GM12878 (cell line): ENCODE measurements at regions not wholly inside any gene's neighbourhood (a gene's known extent, or its start where the extent isn't known, plus 50 kb on each side); places are given as distances from the start of the nearest gene placed in this dataset.

ENCODE experiments used
- ATAC-seq: fragments of 200-7000 bp; cut with Tn5 transposase; 3 replicates; pipeline ENCODE4 v1.9.1; 2020; ENCODE audit warnings: mild to moderate bottlenecking, moderate library complexity
- BruUV-seq: library from RNA; stranded (reverse); fragments of 400-500 nt; replicated peaks from 2 replicates; lab custom pipeline; 2021; lab: Mats Ljungman, UMichigan
- CTCF ChIA-PET: fragments of 300-600 bp; sonication (Branson Sonifier 250); formaldehyde crosslinking; extraction: SDS; loops from one replicate; lab custom pipeline; 2021; ENCODE audit warnings: inconsistent platforms; lab: Yijun Ruan, JAX
- POLR2A ChIA-PET: fragments of 350-600 bp; formaldehyde crosslinking; extraction: SDS; loops from one replicate; lab custom pipeline; 2021; ENCODE audit warnings: inconsistent platforms; lab: Charles Lee
- RAD21 ChIA-PET: fragments of 300-600 bp; sonication (Branson Sonifier 250); formaldehyde crosslinking; loops from one replicate; lab custom pipeline; 2023; ENCODE audit warnings: antibody characterized with exemption; ENCODE audit not compliant: unreplicated experiment; lab: Charles Lee
- SMC1A ChIA-PET: fragments of 300-600 bp; sonication (Branson Sonifier 250); formaldehyde crosslinking; loops from one replicate; lab custom pipeline; 2023; ENCODE audit not compliant: unreplicated experiment, uncharacterized antibody; lab: Charles Lee
- DNase-seq: peaks from one replicate; pipeline ENCODE4 v3.0.0-alpha.2; 2011; ENCODE audit warnings: low read depth, low spot score
- FAIRE-seq: peaks from 3 replicates; lab custom pipeline; 2011; peaks lifted over from hg19 to GRCh38; lab: Jason Lieb, UNC
- H2AFZ ChIP-seq: 2 replicates; pipeline ENCODE4 v1.6.0; 2011; ENCODE audit warnings: low read depth, low read length, control low read depth; ENCODE audit not compliant: control insufficient read depth
- H3K27ac ChIP-seq: 2 replicates; pipeline ENCODE4 v1.5.1; 2011; ENCODE audit warnings: control low read depth; ENCODE audit not compliant: control insufficient read depth, insufficient read depth
- H3K27me3 ChIP-seq, 2 experiments: replicated peaks in 1 of 2; 2 replicates each; pipeline versions ENCODE4 v1.6.0 to v1.6.1; 2011; ENCODE audit warnings: low read length in 1 of 2; ENCODE audit not compliant: control insufficient read depth in 2 of 2, insufficient read depth in 2 of 2
- H3K36me3 ChIP-seq, 2 experiments: 2 replicates each; pipeline ENCODE4 v1.5.1; 2011; ENCODE audit warnings: low read length in 1 of 2; ENCODE audit not compliant: control insufficient read depth in 2 of 2, insufficient read depth in 2 of 2
- H3K4me1 ChIP-seq: 2 replicates; pipeline ENCODE4 v1.6.1; 2011; ENCODE audit warnings: mild to moderate bottlenecking, low read length, moderate library complexity, mixed read lengths; ENCODE audit not compliant: control insufficient read depth, insufficient read depth
- H3K4me2 ChIP-seq: 2 replicates; pipeline ENCODE4 v1.6.0; 2011; ENCODE audit warnings: control low read depth; ENCODE audit not compliant: control insufficient read depth, insufficient read depth
- H3K4me3 ChIP-seq: fragments of 200-600 bp; sonication (generic); 2 replicates; pipeline ENCODE4 v1.5.1; 2016
- H3K79me2 ChIP-seq: 2 replicates; pipeline ENCODE4 v1.6.0; 2011; ENCODE audit warnings: low read length; ENCODE audit not compliant: control insufficient read depth, insufficient read depth
- H3K9ac ChIP-seq: 2 replicates; pipeline ENCODE4 v1.8.0; 2011; ENCODE audit warnings: low read length, control low read depth, mixed read lengths; ENCODE audit not compliant: control insufficient read depth, insufficient read depth
- H3K9me3 ChIP-seq: replicated peaks from 3 replicates; pipeline ENCODE4 v1.5.1; 2011; ENCODE audit warnings: mild to moderate bottlenecking, low read length; ENCODE audit not compliant: control insufficient read depth, insufficient read depth
- H4K20me1 ChIP-seq: 2 replicates; pipeline ENCODE4 v1.6.0; 2011; ENCODE audit not compliant: control insufficient read depth, insufficient read depth
- GATAD2B ChIP-seq: fragments of 450-650 bp; conservative IDR thresholded peaks from 2 replicates; pipeline ENCODE4 v1.6.1; 2017; ENCODE audit warnings: low read depth, mild to moderate bottlenecking, moderate library complexity
- NFXL1 ChIP-seq: fragments of 450-650 bp; IDR thresholded peaks from 2 replicates; pipeline ENCODE4 v1.6.1; 2017; ENCODE audit warnings: antibody characterized with exemption, mild to moderate bottlenecking, borderline replicate concordance
- NFYB ChIP-seq: IDR thresholded peaks from 2 replicates; pipeline ENCODE4 v1.6.1; 2011; ENCODE audit warnings: low read depth, mild to moderate bottlenecking, low read length, improper control_type of control experiment, moderate library complexity; ENCODE audit not compliant: insufficient read depth
- WGBS: methylation state at CpG from one replicate; pipeline ENCODE4 v1.1.6; 2016; ENCODE audit warnings: low lambda C conversion rate; ENCODE audit not compliant: insufficient replicate concordance, insufficient coverage; ENCODE audit errors: missing lambda C conversion rate; 5-methylcytosine and 5-hydroxymethylcytosine counted together
- in situ Hi-C: fragments of 300-500 bp; cut with MboI; formaldehyde crosslinking; loops from 9 replicates; pipeline ENCODE4 v1.14.3; 2018; ENCODE audit warnings: mixed read lengths
- intact Hi-C: fragments of 100-400 bp; cut with micrococcal nuclease; formaldehyde crosslinking; loops from one replicate; pipeline ENCODE4 v1.14.2; 2022; ENCODE audit not compliant: unreplicated experiment
- TF ChIP-seq, protein P1 (sequence below): fragments of 450-650 bp; IDR thresholded peaks from 2 replicates; pipeline ENCODE4 v1.6.1; 2017; ENCODE audit warnings: antibody characterized with exemption, mild to moderate bottlenecking, moderate library complexity
- TF ChIP-seq, protein P2 (sequence below): fragments of 450-650 bp; IDR thresholded peaks from 2 replicates; pipeline ENCODE4 v1.6.1; 2018; ENCODE audit warnings: borderline replicate concordance, mild to moderate bottlenecking; ENCODE audit not compliant: partially characterized antibody
- TF ChIP-seq, protein P3 (sequence below): fragments of 450-650 bp; IDR thresholded peaks from 2 replicates; pipeline ENCODE4 v1.6.1; 2017; ENCODE audit warnings: low read depth, mild to moderate bottlenecking, moderate library complexity

DNA sequence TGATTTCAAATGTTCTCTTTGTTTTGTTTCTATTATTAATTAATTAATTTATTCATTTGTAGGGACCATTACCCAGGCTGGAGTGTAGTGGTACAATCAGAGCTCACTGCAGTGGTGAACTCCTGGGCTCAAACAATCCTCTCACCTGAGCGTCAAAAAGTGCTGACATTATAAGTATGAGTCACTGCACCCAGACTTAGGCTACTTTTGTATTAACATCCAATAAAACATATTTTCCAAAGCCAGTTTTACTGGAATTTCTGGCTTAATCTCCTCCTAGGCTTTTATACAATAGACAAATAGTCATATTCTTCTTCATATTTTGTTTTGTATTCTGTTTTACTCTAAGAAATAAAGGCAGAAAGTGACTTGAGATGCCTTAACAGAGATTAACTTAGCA, 749.6 kb downstream of the SLC16A7 start (continued):
- TF ChIP-seq, protein P1, sequence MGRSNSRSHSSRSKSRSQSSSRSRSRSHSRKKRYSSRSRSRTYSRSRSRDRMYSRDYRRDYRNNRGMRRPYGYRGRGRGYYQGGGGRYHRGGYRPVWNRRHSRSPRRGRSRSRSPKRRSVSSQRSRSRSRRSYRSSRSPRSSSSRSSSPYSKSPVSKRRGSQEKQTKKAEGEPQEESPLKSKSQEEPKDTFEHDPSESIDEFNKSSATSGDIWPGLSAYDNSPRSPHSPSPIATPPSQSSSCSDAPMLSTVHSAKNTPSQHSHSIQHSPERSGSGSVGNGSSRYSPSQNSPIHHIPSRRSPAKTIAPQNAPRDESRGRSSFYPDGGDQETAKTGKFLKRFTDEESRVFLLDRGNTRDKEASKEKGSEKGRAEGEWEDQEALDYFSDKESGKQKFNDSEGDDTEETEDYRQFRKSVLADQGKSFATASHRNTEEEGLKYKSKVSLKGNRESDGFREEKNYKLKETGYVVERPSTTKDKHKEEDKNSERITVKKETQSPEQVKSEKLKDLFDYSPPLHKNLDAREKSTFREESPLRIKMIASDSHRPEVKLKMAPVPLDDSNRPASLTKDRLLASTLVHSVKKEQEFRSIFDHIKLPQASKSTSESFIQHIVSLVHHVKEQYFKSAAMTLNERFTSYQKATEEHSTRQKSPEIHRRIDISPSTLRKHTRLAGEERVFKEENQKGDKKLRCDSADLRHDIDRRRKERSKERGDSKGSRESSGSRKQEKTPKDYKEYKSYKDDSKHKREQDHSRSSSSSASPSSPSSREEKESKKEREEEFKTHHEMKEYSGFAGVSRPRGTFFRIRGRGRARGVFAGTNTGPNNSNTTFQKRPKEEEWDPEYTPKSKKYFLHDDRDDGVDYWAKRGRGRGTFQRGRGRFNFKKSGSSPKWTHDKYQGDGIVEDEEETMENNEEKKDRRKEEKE = no peak
- TF ChIP-seq GATAD2B = no peak
- no peak for TF ChIP-seq NFYB
- TF ChIP-seq, protein P2, sequence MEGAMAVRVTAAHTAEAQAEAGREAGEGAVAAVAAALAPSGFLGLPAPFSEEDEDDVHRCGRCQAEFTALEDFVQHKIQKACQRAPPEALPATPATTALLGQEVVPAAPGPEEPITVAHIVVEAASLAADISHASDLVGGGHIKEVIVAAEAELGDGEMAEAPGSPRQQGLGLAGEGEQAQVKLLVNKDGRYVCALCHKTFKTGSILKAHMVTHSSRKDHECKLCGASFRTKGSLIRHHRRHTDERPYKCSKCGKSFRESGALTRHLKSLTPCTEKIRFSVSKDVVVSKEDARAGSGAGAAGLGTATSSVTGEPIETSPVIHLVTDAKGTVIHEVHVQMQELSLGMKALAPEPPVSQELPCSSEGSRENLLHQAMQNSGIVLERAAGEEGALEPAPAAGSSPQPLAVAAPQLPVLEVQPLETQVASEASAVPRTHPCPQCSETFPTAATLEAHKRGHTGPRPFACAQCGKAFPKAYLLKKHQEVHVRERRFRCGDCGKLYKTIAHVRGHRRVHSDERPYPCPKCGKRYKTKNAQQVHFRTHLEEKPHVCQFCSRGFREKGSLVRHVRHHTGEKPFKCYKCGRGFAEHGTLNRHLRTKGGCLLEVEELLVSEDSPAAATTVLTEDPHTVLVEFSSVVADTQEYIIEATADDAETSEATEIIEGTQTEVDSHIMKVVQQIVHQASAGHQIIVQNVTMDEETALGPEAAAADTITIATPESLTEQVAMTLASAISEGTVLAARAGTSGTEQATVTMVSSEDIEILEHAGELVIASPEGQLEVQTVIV = no peak

DNA sequence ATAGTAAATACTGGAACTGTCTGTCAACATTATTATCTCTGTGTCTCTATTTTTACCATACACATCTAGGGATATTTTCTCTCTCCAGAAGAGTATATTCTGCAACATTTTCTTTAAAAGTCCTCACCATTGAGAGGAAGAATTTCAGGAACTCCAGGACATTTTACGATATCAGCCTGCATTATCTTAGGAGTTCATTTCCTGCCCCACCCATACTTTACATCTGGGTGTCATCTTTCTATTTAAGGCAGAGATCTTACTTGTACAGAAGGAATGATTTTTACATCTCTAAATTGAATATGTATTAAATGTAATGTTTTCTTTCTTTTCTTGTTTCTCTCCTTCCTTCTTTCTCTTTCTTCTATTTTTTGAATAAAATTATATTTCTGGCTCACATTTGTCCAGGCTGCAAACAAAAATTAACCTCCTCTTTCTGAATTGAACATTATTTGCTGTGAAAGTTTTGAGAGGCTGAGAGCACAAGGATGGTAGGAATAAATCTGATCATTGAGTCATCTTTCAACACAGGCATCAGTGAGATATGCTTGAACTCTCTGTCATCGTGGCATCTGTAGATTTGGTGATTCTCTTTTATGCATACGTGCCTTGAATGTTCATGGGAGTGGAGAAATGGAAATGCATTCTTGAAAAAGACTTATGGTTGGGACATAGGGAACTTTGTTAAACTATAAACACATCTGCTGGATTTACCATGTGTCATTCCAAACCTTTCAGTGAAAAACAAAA, 753.6 kb downstream of the SLC16A7 start:
- intact Hi-C loops (no loop called here), in situ Hi-C loops (no loop called here)
- SMC1A ChIA-PET = no interaction called here
- POLR2A ChIA-PET = no interaction called here
- Histone ChIP-seq H2AFZ (no peak overlapping the region), H3K9ac (no peak overlapping the region), H3K4me1 (no peaks in the 10 kb centered on the region), H3K36me3 (no peaks in the 10 kb centered on the region), H3K27ac (no peak overlapping the region), H3K79me2 (no peaks in the 10 kb centered on the region), H4K20me1 (no peaks in the 10 kb centered on the region), H3K27me3 (no peaks in the 10 kb centered on the region), H3K4me3 (no peak overlapping the region), H3K4me2 (no peak overlapping the region), H3K9me3 (no peaks in the 10 kb centered on the region)
- RAD21 ChIA-PET = no interaction called here
- CTCF ChIA-PET = no interaction called here
- 14% methylated on average over 3 of the region's 3 CpGs for WGBS
- DNase-seq = no peak
- TF ChIP-seq, protein P3, sequence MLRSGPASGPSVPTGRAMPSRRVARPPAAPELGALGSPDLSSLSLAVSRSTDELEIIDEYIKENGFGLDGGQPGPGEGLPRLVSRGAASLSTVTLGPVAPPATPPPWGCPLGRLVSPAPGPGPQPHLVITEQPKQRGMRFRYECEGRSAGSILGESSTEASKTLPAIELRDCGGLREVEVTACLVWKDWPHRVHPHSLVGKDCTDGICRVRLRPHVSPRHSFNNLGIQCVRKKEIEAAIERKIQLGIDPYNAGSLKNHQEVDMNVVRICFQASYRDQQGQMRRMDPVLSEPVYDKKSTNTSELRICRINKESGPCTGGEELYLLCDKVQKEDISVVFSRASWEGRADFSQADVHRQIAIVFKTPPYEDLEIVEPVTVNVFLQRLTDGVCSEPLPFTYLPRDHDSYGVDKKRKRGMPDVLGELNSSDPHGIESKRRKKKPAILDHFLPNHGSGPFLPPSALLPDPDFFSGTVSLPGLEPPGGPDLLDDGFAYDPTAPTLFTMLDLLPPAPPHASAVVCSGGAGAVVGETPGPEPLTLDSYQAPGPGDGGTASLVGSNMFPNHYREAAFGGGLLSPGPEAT = no peak
- no peak for TF ChIP-seq NFXL1
- no peak for FAIRE-seq
- no TSS peak for BruUV-seq
- ATAC-seq = no peak
